ENCODE measurements at regions not wholly inside any gene's neighbourhood (a gene's known extent, or its start where the extent isn't known, plus 50 kb on each side); places are given as distances from the start of the nearest gene placed in this dataset.

GRCh38 chr2:16495509-16496208 is 170.0 kb downstream of the CYRIA start:
- TF ChIP-seq, protein P1, sequence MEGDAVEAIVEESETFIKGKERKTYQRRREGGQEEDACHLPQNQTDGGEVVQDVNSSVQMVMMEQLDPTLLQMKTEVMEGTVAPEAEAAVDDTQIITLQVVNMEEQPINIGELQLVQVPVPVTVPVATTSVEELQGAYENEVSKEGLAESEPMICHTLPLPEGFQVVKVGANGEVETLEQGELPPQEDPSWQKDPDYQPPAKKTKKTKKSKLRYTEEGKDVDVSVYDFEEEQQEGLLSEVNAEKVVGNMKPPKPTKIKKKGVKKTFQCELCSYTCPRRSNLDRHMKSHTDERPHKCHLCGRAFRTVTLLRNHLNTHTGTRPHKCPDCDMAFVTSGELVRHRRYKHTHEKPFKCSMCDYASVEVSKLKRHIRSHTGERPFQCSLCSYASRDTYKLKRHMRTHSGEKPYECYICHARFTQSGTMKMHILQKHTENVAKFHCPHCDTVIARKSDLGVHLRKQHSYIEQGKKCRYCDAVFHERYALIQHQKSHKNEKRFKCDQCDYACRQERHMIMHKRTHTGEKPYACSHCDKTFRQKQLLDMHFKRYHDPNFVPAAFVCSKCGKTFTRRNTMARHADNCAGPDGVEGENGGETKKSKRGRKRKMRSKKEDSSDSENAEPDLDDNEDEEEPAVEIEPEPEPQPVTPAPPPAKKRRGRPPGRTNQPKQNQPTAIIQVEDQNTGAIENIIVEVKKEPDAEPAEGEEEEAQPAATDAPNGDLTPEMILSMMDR (IDR thresholded peaks at IDR 0.05; ENCODE audit: borderline replicate concordance, insufficient read depth, low read depth, low read length) = no peak
- H3K4me3 ChIP-seq (ENCODE audit: low read depth, low read length) = no peak overlapping the region

DNA sequence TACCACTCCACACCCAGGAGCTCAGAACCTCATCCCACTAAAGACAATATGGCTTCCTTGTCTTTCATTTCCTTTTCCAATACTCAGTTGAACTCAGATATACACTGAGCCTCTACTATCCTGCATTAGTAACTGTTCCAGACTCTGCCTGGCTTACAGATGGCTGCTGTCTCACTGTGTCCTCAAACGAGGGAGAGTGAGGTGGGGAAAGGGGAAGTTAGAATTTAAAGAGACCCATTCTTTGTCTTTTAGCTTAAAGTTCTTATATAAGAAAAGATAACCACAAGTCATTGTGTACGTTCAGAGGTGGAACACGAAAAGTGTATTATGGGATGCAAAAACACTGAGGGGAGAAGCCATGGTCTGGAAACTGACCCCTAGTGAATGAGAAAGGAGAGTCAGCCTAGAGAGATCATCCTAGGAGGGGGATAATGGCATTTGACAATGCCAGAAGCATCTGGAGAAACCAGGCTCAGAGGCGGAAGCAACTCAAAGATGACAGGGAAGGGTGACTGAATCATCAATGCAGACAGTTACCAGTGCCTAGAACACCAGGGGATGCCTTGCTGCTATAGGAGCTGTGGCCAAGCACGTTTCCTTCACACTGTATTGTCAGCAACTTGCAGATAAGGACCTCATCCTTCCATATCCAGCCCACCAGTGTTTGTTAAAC is 170.7 kb downstream of the CYRIA start:
- no peak overlapping the region for H3K4me3 ChIP-seq (ENCODE audit: low read depth, low read length)
- TF ChIP-seq, protein P1 (IDR thresholded peaks at IDR 0.05; ENCODE audit: borderline replicate concordance, insufficient read depth, low read depth, low read length) = no peak

DNA sequence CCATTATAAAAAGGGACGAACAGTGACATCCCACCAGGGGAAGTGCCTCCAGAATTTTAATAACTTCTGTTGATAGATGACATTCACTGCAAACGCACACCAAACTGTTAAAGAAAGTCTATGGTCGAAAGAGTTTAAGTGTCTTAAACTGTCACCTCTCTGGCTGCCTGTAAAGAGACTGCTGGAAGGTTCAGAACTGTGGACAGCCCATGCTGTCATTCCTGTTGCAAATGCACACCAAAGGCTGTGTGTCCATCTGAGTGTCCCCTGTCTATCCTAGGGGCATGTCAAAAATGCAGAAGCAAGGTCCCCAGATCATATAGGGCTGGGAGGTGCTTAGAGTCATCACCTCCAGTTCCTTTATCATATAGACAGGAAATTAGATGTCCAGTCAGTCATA is 171.8 kb downstream of the CYRIA start:
- TF ChIP-seq, protein P1 (IDR thresholded peaks at IDR 0.05; ENCODE audit: borderline replicate concordance, insufficient read depth, low read depth, low read length) = no peak

GRCh38 chr2:16487686-16488085 is 177.9 kb downstream of the CYRIA start:
- TF ChIP-seq, protein P1 (IDR thresholded peaks at IDR 0.05; ENCODE audit: borderline replicate concordance, insufficient read depth, low read depth, low read length) = no peak

More for the DNA sequence above, 171.8 kb downstream of the CYRIA start:
- no peak overlapping the region for H3K4me3 ChIP-seq (ENCODE audit: low read depth, low read length)

GRCh38 chr2:16485251-16485650 is 180.4 kb downstream of the CYRIA start:
- TF ChIP-seq, protein P1 (IDR thresholded peaks at IDR 0.05; ENCODE audit: borderline replicate concordance, insufficient read depth, low read depth, low read length) = no peak
- no peak overlapping the region for H3K4me3 ChIP-seq (ENCODE audit: low read depth, low read length)

More at GRCh38 chr2:16487686-16488085, 177.9 kb downstream of the CYRIA start:
- H3K4me3 ChIP-seq (ENCODE audit: low read depth, low read length) = no peak overlapping the region

- TF ChIP-seq, protein P1 (IDR thresholded peaks at IDR 0.05; ENCODE audit: borderline replicate concordance, insufficient read depth, low read depth, low read length) = no peak
- H3K4me3 ChIP-seq (ENCODE audit: low read depth, low read length) = no peak overlapping the region
These were observed 183.2 kb downstream of the CYRIA start for GRCh38 chr2:16482460-16482859.

GRCh38 chr2:16481351-16481750 is 184.3 kb downstream of the CYRIA start:
- no peak overlapping the region for H3K4me3 ChIP-seq (ENCODE audit: low read depth, low read length)
- TF ChIP-seq, protein P1 (IDR thresholded peaks at IDR 0.05; ENCODE audit: borderline replicate concordance, insufficient read depth, low read depth, low read length) = no peak
